Medulla oblongata (tissue), 1 donor: ENCODE measurements at regions not wholly inside any gene's neighbourhood (a gene's known extent, or its start where the extent isn't known, plus 50 kb on each side); places are given as distances from the start of the nearest gene placed in this dataset.

Experiments used
- DNase-seq: peaks from one replicate; pipeline ENCODE4 v3.0.0-alpha.2; 2015; ENCODE audit errors: extremely low spot score

DNA sequence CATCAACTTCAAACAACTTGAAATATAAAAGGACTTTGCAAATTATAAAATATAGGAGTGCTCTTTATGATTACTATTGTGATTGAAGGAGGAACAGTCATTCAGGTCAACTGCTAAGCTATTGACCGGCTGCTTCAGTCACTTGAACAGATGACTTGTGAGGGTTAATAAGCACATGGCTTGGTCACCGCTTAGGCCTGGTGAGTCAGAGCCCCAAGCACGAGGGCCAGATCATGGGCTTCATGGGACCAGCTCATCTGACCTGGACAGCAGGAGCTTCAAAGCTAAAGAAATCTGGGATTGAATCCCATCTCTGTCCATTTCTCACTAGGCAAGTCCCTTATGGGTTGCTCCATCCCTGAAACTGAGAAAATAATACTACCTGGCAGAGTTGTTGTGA lies 60.4 kb upstream of the ADO start:
- no peak for DNase-seq

DNA sequence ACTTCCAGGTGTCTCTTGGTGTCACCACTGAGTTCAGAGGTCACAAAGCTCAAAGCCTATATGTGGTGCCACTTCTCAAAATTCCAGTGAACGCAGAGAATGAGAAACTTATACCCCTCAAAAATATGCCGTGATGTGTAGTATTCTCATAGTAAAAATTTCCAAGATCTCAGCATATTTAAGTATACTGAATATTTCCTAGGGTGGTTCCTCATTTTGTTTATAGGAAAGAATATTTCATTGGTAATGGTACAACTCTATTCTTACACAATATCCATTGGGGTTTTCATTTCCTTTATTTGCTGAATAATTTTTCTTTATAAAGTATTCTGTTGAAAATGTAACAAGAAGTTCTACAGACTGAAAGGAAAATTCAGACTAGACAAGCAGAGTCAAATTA lies 58.9 kb upstream of the ADO start:
- no peak for DNase-seq

DNA sequence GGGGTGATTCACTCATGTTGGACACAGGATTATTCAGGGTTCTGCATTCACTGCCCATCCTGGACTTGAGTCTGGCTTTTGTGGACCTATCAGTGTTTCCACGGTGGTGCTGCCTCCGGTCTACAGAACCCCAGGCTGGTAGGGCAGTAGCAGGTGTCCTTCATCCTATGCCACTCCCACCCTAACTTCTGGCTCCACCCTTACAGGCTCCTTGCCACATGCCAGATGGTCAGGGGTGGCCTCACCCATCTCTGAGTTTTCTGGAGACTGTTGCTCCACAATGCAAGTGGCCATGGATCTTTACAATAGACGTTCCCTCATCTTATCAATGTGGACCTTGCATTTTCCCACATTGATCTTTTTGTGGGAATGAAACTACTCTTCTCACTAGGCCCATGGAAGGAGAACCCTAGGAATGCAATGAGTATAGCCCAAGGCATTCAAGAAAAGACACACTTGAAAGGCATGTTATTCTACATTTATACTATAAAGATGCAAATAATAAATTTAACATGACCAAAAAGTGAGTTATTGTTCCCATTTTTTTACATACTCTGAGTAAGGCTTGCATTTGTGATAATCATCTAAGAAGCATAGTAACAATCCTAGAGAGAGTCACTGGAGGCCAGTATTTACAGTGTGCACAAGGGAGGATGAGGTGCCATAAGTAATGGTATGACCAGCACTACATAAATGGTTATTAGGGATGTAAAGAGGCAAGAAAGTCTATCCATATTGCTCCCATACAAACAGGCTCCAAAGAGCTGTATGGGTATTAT lies 57.4 kb upstream of the ADO start:
- no peak for DNase-seq

DNA sequence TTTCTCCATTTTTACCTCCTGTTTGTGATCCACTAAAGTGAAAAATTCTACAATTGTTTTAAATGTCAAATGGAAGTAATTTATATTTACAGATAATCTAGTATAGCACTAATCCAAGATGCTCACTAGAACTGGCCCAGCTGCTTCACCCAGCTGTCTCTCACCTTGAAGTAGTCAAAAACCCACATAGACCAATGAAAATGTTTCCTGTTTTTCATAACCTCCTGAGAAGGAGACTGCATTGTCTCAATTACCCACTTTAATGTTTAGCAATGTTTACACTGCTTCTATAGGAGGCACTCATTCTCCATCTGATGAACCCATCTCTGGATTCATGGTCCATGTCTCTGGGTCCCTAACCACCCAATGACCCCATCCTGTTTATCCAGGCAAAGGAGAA lies 56.1 kb upstream of the ADO start:
- DNase-seq = no peak

DNA sequence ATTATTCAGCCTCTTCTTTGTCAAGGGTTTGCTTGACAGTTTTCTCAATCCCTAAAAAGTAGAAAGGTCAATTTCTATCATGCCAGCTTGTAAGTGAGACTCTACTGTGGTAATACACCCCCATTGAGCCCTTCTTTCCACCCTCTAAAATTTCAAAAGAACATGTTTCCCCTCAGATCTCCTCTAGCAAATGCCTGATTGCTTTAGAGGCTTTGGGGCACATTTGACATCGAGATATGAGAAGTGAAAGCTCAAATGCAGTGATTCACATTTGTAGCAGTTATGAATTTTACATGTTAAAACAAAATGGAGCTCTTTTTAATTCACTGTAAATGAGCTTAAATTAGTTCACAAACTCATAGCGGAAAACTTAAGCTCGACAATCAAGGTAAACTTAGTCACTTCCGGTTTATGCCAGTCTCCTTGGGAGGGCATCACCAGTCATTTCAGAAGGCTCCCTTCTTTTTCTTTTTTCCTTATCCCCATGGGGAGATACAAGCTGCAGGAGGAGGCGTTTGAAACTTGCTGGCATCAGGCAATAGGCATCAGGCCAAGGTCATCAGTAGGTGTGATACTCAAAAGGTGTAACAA lies 55.3 kb upstream of the ADO start:
- DNase-seq = no peak
